Stimulated activated naive CD8-positive, alpha-beta T cell treated with anti-CD3 and anti-CD28 coated beads, Interleukin-15, Interleukin-2, amounts not matched to agents 100 U/mL and 50 U/mL, for 24 hours (primary cell): ENCODE measurements at regions not wholly inside any gene's neighbourhood (a gene's known extent, or its start where the extent isn't known, plus 50 kb on each side); places are given as distances from the start of the nearest gene placed in this dataset.
"Not testable (repeated sequence)": the region's sequence is repeated elsewhere in the genome, so short reads cannot be mapped to it uniquely, and the experiment has no call there.

Source experiments
- ATAC-seq: fragments of 150-1000 bp; cut with Tn5 transposase; one replicate; pipeline ENCODE4 v1.10.0; 2021
- DNase-seq: peaks from one replicate; pipeline ENCODE4 v3.0.0; 2021

DNA sequence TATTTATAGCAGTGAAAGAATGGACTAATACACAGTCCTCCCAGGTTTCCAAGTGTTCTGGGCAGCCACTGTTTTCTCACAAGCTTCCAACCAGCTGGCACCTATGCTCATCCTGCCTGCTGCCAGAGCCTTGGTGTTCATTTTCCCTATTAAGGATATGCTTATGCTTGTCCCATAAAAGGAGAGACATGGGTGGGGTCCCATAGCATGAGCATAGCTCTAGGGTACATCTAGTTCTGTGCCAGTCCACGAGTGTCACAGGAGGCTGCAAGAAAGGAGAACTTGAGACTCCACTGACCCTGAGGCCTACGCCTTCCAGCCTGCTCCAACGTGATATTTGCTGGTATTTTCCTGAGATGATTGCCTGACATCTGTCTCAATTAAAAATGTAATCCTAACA lies 192.4 kb upstream of the PTGFR start:
- DNase-seq (no peak), ATAC-seq (no peak)

DNA sequence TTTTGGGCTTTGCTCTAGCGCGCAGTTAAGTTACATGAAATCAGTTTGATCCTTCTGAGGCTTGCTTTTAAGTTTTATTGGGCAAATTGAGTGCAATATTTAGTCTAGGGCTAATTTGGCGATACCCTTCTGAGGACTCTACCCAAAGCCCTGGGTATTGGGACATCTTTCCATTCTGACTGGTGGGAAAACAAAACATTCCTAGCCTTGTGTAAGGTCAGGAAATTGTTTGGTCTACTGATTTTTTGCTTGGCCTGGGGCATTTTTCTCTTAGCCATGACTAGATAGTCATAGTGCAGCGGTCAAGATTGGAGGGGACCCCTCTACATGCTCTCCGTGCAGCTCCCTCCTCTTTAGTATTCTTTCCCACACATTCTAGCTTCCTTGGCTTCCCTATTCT lies 189.6 kb upstream of the PTGFR start:
- DNase-seq (no peak), ATAC-seq (no peak)

DNA sequence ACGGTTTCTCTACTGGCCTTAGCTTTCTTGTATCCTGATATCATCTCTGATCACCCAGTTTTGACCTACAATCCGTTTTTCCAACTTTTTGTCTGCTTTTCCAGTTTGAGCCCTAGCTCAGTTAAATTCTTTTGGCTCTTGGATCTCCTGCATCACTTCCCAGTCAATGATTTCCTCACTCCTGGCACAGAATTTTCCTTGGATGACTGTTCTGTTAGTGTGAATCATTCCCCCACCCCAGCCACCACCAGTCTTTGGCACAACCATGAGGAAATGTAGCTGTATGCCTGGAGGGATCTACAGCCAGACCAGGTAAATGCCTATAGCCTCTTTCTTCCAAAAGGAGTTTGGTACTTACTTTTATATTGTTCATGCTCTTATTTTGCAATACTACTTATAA lies 187.2 kb upstream of the PTGFR start:
- no peak for ATAC-seq
- DNase-seq, result no peak

DNA sequence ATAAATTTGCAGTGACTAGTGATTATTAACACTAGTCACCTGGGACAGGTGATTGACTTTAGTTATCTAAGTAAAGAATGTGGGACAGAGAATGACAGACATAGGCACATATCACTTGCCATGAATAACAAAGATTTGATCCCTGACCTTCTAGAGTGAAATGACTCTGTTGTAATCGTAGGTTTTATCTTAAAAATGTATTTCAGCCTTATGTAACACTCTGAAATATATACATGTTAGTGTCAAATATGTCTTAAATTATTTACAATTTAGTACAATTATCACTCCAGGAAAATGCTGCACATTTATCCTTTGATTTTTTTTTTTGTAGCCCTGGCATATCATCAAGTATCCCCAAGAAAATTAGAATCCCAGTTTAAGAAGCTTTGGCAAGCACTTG lies 186.4 kb upstream of the PTGFR start:
- DNase-seq (no peak), ATAC-seq (no peak)

DNA sequence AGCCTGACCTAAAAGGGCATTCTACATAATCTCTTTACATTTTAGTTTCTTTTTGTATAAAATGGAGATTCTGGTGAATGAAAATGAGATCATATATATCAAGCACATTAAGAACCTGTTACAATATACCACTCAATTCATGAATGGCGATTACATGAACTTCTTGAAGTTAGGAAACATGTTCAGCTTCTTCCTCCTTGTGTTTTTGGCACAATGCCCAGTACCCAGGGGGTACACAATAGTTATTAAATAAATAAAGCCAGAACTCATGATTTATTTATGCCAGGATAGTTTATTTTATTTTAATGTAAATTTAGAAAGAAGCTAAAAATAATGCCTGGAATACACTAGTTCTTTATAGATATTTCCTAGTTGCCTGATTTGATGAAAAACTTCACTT lies 186.0 kb upstream of the PTGFR start:
- no peak for ATAC-seq
- no peak for DNase-seq

DNA sequence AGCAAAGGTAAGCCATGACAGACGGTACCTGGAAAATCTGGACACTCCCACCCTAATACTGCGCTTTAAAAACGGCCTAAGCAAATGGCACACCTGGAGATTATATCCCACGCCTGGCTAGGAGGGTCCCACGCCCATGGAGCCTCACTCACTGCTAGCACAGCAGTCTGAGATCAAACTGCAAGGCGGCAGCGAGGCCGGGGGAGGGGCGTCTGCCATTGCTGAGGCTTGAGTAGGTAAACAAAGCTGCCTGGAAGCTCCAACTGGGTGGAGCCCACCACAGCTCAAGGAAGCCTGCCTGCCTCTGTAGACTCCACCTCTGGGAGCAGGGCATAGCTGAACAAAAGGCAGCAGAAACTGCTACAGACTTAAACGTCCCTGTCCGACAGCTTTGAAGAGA lies 180.5 kb upstream of the PTGFR start:
- ATAC-seq, DNase-seq: not testable (repeated sequence)

DNA sequence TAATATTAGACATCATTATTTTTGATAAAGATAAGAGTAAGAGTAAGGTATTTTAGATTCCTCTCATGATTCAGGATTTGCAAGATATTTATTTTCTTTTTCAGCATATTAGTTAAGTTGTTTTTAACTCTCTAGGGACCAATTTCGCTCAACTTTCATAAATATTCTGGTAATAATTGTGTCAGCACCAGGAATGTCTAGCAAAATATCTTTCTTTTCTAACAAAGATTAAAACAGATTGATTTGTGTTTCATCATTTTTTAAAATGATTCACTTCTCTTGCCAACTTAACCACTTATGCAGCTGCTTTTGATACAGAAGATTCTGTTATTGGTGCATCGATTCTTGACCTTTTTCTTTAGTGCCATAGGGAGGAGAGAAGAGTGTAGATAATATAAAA lies 172.8 kb upstream of the PTGFR start:
- ATAC-seq (no peak), DNase-seq (no peak)

DNA sequence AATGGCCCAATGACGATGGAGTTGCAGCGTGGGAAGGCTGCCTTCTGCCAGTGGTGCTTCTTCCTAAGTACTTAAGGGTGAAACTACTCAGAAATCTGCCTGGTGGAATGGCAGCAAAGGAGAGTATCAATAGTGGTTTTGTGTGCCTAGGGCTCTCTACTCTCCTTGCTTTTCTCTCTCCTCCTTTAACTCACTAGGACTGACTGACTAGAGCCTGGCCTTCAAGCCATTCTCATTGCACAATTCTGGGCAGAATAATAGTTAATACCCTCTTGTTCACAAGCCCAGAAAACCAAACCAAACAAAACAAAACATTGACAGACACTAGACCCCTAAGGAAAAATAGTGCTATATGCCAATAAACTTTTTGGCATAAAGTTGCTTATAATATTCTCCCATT lies 171.2 kb upstream of the PTGFR start:
- no peak for ATAC-seq
- no peak for DNase-seq

DNA sequence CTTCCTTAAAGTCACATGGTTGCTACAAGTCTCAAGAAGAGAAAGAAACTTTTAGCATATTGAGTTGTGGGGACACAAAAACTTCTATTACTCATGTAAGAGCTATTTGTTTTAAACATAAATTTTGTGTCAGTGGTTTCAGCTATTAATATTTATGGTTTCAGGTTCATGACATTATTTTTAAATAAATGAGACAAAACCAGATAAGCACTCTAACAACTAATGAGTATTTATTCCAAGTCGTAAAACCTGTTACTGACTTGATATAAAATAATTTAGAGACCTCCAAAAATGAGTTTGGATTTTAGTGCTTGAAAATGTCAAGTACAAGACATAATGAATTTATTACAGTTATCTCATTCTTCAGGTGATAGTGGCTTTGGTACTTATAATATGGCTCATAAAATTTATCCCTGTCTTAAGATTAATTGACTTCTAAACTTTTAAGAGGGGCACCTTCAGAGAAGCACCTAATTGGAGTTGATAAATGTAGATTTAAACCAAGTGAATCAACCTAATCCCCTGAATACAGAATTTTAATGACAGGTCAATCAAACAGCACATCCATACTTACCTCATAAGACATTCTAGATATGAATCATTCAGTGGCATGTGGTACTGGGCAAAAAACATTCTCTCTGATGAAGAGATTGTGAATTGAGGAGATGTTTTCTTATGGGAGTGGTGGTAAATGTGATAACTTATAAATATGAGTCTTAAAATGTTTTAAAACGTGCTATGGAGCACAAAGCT lies 167.7 kb upstream of the PTGFR start:
- ATAC-seq (no peak), DNase-seq (no peak)

DNA sequence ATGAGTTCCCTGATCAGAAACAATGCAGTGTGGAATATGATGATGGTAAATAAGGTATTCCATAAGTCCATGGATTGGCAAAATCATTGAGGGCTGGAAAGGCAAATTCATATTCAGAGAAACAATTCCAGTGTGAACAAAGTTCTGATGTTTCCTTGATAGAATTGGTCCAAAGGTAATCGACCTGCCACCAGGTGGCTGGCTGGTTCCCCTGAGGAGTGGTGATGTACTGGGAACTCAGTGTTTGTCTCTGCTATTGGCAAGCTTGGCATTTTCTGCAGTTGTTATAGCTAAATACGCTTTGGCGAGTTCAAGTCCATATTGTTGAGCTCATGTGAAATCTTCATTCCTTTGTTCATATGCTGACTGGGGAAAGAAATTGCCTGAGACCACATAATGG lies 165.5 kb upstream of the PTGFR start:
- ATAC-seq (no peak), DNase-seq (no peak)

DNA sequence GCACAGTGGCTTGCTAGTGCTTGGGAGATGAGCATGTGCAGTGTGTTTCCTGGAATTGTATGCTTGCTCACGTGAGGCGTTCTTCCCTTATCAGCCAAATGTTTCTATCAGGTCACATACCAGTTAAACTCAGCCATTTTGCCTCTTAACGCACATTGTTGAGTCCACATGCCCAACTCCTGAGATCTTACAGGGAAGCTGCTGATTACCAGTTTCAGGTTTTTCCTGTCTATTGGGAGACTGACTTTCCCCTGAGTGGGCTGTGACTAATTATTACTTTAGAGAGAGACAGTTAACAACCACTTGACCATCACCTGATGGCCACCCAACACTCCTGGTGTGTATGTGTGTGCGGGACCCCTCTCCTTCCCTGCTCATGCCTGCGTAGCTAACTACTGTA lies 161.3 kb upstream of the PTGFR start:
- ATAC-seq, result no peak

DNA sequence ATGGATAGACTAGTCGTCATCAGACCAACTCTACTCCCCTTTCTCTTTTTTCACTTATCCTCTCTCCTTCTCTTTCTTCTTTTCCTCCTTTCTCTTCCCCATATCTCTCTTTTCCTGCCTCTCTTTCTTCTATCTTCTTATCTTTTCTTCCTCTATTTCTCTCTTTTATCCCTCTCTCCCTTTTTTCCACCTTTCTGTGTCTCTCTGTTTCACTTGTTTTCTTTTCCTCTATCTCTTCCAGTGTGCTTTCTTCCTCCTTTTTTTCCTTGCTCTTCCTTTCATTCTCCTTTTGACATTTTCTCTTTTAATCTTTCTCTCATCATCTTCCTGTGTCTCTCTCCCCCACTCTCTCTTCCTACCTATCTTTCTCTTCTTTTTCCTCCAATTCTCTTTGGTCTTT lies 159.0 kb upstream of the PTGFR start:
- ATAC-seq (no peak), DNase-seq (no peak)

More for the DNA sequence above, 161.3 kb upstream of the PTGFR start:
- DNase-seq, result no peak

DNA sequence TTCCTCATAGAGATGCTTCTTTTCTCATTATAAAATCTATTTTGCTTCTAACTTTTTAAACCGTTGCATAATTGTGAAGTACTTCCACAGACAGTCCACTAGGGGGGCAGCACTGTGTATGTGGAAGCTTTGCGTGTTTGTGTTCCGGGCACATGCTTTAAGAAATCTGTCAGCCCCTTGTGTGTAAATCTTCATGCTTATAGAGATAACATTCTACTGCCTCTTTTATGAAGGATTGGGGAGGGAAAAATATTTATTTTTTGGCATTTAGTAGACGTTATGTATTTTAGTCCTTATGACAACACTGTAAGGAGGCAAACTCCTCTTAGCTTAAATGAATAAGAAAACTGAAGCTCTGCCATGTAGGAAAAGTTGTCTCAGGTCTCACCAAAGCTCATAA lies 157.3 kb upstream of the PTGFR start:
- no peak for ATAC-seq

DNA sequence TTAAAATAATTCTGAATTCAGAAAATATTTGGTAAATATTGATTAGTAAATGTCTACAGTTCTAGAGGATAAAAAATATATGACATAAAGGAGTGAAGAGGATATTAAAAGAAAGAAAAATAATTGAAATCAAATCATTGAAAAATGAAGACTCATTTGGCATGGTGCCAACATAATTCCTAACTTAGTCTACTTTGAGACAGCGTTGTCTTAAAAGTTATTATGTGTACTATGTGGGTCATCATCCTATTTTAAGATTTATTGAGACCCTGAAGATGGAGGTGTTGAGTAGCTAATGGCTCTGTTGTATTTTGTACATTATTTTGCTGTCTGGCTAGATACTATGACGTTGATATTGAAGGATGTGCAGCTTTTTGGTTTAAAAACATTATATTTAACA lies 156.7 kb upstream of the PTGFR start:
- ATAC-seq, result no peak
- no peak for DNase-seq

More for the DNA sequence above, 157.3 kb upstream of the PTGFR start:
- DNase-seq, result no peak

DNA sequence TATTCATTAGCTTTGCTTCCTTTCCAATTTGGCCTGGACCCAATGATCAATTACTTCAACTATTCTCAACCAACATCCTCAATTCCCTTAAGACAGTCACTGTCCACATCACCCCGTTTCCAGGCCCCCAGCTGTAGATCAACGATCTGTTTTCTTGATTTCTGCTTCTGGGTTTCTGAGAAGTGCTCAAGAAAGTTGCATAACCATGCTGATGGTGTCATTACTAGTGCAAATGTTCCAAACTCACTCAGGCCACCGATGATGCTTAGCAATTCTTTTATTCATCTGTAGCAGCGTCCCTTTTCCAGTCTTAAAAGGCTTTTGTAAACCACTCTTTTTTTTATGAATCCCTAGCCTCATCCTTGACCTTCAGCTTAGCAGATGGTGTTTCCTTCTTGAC lies 155.8 kb upstream of the PTGFR start:
- ATAC-seq (no peak), DNase-seq (no peak)

DNA sequence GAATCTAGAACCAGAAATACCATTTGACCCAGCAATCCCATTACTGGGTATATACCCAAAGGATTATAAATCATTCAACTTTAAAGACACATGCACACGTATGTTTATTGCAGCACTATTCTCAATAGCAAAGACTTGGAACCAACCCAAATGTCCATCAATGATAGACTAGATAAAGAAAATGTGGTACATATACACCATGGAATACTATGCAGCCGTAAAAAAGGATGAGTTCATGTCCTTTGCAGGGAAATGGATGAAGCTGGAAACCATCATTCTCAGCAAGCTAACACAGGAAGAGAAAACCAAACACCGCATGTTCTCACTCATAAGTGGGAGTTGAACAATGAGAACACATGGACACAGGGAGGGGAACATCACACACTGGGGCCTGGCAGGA lies 154.0 kb upstream of the PTGFR start:
- DNase-seq, ATAC-seq: not testable (repeated sequence)

DNA sequence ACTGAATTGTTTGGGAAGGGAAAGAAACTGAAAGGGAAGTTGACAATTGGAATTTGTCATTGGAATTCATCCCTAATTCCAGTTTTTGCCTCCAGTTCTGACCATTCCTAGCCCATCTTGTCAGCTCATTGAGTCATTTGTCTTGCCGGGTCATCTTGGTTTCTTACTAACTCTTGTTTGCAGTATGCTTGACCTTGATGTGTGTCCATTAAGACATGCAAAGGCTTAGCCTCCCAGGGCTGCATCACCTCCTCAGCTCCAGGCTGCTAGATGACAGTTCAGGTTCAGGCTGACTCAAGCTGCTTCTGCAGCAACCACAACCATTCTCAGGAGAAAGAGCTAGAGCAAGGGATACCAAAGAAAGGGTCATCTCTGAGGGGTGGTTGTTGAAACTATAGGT lies 151.3 kb upstream of the PTGFR start:
- DNase-seq (no peak), ATAC-seq (no peak)

DNA sequence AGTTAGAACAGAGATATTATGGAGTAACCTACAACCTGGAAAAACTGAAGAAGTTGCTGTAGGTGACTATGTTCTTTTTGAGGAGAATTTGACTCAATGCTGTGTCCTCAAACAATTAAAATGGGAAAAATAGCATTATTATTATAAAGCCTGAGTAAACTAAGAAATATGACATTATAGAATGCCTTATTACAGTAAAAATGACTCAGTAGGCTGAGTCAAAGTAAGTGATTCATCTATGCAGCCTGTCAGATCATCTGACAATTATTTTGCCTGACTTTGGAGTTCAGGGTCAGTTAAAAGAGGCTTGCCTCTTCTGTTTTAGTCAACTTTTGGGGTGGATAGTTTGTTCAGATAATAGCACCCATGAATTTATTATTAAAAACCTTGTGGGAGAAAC lies 150.8 kb upstream of the PTGFR start:
- ATAC-seq, result no peak
- DNase-seq, result no peak

DNA sequence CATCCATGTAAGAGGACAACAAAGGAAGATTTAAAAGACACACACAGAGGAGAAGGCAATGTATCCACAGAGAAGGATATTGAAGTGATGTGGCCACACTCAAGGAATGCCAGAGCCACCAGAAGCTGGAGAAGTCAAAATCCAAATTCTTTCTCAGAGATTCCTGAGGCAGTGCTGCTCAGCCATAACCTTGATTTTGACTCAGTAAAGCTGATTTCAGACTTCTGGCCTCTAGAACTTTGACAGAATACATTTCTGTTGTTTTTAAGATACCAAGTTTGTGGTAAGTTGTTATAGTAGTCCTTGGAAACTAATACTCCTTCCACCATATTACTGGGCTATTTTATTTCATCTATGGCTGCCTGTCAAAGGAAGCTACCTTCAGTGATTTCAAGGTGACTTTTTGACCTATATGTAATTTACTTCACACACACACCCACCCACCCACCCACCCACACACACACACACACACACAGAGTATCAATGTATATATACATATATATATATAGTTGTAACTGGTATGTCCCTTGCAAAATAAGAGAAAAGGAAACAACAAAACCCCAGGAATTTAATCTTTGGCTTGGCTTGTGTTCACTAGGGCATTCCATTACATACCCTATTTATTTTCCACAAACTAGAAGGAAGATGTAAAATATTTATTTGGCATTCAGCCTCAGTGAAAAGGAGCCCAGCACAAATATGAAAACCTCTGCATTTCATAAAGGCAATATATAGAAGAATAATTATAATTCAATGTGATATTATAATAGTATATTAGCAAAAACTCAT lies 142.1 kb upstream of the PTGFR start:
- DNase-seq (no peak), ATAC-seq (no peak)

DNA sequence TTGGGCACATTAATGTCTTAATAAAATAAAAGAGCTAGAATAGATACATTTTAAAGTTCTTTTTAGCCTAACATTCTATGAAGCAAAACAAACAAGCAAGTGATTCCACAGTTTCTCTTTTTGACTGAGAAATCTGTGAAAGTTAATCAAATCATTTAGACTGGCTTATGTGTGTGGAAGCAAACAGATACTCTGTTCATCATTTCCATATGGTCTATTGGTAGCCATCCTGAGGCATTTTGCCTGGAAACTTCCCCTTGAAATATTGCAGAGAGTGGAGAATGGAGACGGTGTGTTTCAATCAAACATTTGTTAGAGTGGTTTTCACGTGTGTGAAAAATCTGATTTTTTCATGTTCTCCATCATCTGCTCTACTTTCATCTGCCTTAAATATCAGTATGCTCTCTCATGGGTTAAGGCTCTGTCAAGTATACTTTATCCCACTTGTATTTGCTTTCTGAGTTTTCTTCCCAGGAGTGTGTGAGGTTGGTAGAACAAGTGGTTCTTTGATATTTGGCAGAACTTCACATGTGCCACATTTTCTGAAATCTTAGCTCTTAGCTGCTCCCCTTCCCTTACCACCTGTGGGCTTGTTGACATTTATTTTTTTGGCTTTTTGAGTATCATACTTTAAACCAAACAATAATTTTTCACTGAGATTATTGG lies 139.1 kb upstream of the PTGFR start:
- no peak for ATAC-seq
- DNase-seq, result no peak

DNA sequence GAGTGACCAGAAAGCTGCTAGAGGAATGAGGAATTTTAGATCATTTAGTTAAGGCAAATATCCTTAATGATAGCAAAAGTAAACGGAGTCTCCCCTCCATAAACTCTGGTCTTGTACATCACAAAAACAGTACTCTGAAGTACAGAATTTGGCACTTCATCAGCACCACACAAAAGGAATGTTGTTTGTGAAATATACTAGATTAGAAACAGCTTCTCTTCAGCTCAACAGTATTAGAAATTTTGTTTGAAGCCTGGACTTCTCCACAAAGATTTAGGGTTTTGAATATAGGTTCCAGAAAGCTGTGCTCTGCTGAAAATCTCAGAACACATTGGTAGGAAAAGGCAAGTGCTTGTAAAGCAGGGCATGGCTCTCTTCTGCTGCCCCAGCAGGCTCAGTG lies 135.1 kb upstream of the PTGFR start:
- no peak for DNase-seq
- no peak for ATAC-seq

DNA sequence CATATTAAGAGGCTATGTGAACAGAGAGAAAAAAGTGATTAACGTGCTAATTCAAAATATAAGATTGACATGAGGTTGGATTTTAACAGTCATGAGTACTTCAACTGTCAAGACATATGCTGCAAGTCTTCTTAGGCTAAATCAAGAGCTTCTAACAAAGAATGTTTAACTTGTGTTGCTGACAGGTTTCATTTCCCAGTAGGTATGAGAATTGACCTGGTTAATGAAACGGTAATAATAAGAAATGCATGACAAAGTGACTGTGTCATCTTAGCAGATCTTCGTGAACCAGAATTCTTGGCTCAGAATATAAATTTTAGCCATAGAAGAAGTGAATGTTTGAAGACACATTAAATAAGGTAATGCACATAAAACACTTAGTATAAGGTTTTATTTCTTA lies 132.6 kb upstream of the PTGFR start:
- DNase-seq (no peak), ATAC-seq (no peak)

DNA sequence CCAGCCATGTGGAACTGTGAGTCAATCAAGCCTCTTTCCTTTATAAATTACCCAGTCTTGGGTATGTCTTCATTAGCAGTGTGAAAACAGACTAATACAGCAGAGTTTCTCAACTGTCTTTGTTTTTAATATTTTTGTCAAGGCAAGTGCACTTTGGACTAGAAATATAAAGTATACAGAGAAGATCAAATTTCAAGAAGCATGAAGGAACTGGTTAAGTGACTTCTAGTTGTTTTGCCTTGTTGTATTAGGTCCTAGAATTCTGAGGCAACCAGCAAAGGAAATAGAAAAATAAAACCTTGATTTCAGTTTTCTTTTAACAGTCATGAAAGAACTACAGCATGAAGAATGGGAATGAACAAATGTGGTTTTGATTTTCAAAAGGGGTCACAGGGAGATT lies 131.1 kb upstream of the PTGFR start:
- ATAC-seq (no peak), DNase-seq (no peak)
